ENCODE measurements at regions not wholly inside any gene's neighbourhood (a gene's known extent, or its start where the extent isn't known, plus 50 kb on each side); places are given as distances from the start of the nearest gene placed in this dataset.

- TF ChIP-seq CTCF (IDR thresholded peaks at IDR 0.05) (no peak), POLR2A (IDR thresholded peaks at IDR 0.05) (no peak)
Observed at GRCh38 chr2:129653246-129653645, 326.2 kb upstream of the RAB6C start.

Data from thyroid gland (tissue), 4 donors.